ENCODE measurements at regions not wholly inside any gene's neighbourhood (a gene's known extent, or its start where the extent isn't known, plus 50 kb on each side); places are given as distances from the start of the nearest gene placed in this dataset.

DNA sequence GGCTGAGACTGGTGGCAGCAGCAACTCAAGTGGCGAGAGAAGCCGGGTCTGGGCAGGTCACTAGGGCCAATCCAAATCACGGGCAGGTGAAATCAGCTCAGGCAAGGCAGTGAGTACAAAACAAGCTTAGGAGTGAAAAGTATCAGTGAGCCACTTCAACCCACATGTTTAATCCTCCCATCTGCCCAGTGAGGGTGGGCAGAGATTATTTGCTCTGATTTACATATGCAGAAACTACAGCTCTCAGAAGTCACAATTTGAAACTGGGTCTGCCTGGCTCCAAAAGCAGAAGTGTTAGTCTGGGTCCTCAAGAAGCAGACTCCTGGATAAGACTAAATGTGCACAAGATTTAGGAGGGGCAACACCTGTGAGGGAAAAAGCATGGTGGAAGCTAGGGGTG lies 173.7 kb upstream of the LRFN2 start:
- no peak for DNase-seq (ENCODE audit: low spot score)
- Histone ChIP-seq H3K79me2 (ENCODE audit: insufficient read depth, low read length) (no peaks in the 10 kb centered on the region), H2AFZ (ENCODE audit: low read length) (no peak overlapping the region), H3K27ac (ENCODE audit: extremely low read length, insufficient read depth, low read length) (no peak overlapping the region), H3K36me3 (replicated peaks in 1 of 2; ENCODE audit: control insufficient read depth in 1 of 2, insufficient read depth in 2 of 2, low read length in 2 of 2) (no peaks in the 10 kb centered on the region), H3K9ac (ENCODE audit: insufficient read depth, low read depth, low read length) (no peak overlapping the region), H4K20me1 (ENCODE audit: insufficient read depth, low read length) (no peaks in the 10 kb centered on the region), H3K9me3 (ENCODE audit: low read length) (no peaks in the 10 kb centered on the region), H3K4me1 (ENCODE audit: insufficient read depth, low read length) (no peaks in the 10 kb centered on the region), H3K4me3 (replicated peaks in 1 of 3; ENCODE audit: insufficient read depth in 1 of 3, low read depth in 2 of 3, low read length in 3 of 3) (no peak overlapping the region), H3K4me2 (ENCODE audit: low read depth, low read length) (no peak overlapping the region), H3K27me3 (ENCODE audit: control insufficient read depth in 1 of 2, insufficient read depth in 2 of 2, low read length in 2 of 2) (peaks cover 4 to 27% of the 10 kb centered on the region in 2 experiments; a peak in 3 of 5 replicates)
- in situ Hi-C loops (cut with HindIII; ENCODE audit: extremely low pct_ligation_motif_present, low pct_unique_long_range_greater_than_20kb), result no loop called here
- ATAC-seq, result no peak
- BruUV-seq (replicated peaks), result no TSS peak
- intact Hi-C loops (cut with micrococcal nuclease; ENCODE audit: unreplicated experiment), result no loop called here
- CTCF ChIA-PET (ENCODE audit: low intra/inter-chr PET ratio, low total read pairs), result no interaction called here
- 20% methylated on average over 3 of the region's 3 CpGs for WGBS (ENCODE audit: low lambda C conversion rate)
- no peak for FAIRE-seq
- POLR2A ChIA-PET, result no interaction called here
- TF ChIP-seq ARNTL (CRISPR knock-in tag; IDR thresholded peaks at IDR 0.05), result no peak
- no peak for TF ChIP-seq ZNF274 (CRISPR knock-in tag; IDR thresholded peaks at IDR 0.05)
- TF ChIP-seq, protein P1, sequence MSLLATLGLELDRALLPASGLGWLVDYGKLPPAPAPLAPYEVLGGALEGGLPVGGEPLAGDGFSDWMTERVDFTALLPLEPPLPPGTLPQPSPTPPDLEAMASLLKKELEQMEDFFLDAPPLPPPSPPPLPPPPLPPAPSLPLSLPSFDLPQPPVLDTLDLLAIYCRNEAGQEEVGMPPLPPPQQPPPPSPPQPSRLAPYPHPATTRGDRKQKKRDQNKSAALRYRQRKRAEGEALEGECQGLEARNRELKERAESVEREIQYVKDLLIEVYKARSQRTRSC (CRISPR knock-in tag; IDR thresholded peaks at IDR 0.05; ENCODE audit: low read depth), result no peak

DNA sequence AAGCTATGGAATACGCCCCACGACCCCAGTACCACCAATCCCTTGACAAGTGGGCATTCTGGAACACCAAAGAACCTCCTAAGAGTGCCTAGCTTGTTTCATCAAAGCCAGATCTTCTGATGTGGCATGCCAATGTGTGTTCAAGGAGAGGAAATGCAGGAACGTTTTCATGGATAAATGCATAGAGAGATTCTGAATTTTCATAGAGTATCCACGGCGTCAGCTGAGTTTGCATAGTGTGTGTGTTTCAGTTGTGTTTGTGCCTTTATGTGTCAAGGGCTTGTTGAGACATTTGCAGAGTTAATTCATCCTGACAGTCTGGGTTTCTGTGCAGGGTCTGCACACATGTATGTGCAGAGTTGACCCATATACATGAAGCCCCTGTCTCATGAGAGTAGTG lies 172.7 kb upstream of the LRFN2 start:
- H2AFZ ChIP-seq (ENCODE audit: low read length), result no peak overlapping the region
- no peaks in the 10 kb centered on the region for H3K4me1 ChIP-seq (ENCODE audit: insufficient read depth, low read length)
- H3K79me2 ChIP-seq (ENCODE audit: insufficient read depth, low read length), result no peaks in the 10 kb centered on the region
- FAIRE-seq (no peak), ATAC-seq (no peak), DNase-seq (ENCODE audit: low spot score) (no peak)
- BruUV-seq (replicated peaks), result no TSS peak
- no peaks in the 10 kb centered on the region for H3K36me3 ChIP-seq (replicated peaks in 1 of 2; ENCODE audit: control insufficient read depth in 1 of 2, insufficient read depth in 2 of 2, low read length in 2 of 2)
- 5% methylated on average over 5 of the region's 5 CpGs for WGBS (ENCODE audit: low lambda C conversion rate)
- peaks cover 5 to 38% of the 10 kb centered on the region in 2 experiments; a peak in 4 of 5 replicates for H3K27me3 ChIP-seq (ENCODE audit: control insufficient read depth in 1 of 2, insufficient read depth in 2 of 2, low read length in 2 of 2)
- no peak overlapping the region for H3K9ac ChIP-seq (ENCODE audit: insufficient read depth, low read depth, low read length)
- H3K27ac ChIP-seq (ENCODE audit: extremely low read length, insufficient read depth, low read length), result no peak overlapping the region
- no peaks in the 10 kb centered on the region for H3K9me3 ChIP-seq (ENCODE audit: low read length)
- no peaks in the 10 kb centered on the region for H4K20me1 ChIP-seq (ENCODE audit: insufficient read depth, low read length)
- intact Hi-C loops (cut with micrococcal nuclease; ENCODE audit: unreplicated experiment), result no loop called here
- in situ Hi-C loops (cut with HindIII; ENCODE audit: extremely low pct_ligation_motif_present, low pct_unique_long_range_greater_than_20kb), result no loop called here
- ChIA-PET CTCF (ENCODE audit: low intra/inter-chr PET ratio, low total read pairs) (no interaction called here), POLR2A (no interaction called here)
- H3K4me2 ChIP-seq (ENCODE audit: low read depth, low read length), result no peak overlapping the region
- H3K4me3 ChIP-seq (replicated peaks in 1 of 3; ENCODE audit: insufficient read depth in 1 of 3, low read depth in 2 of 3, low read length in 3 of 3), result no peak overlapping the region
- TF ChIP-seq FOXO1 (CRISPR knock-in tag; IDR thresholded peaks at IDR 0.05) (no peak), NR2F1 (CRISPR knock-in tag; IDR thresholded peaks at IDR 0.05) (no peak), XBP1 (CRISPR knock-in tag; IDR thresholded peaks at IDR 0.05) (no peak), PHF5A (CRISPR knock-in tag; IDR thresholded peaks at IDR 0.05; ENCODE audit: low read depth, unreplicated experiment) (no peak), PAX8 (CRISPR knock-in tag; IDR thresholded peaks at IDR 0.05; ENCODE audit: borderline replicate concordance) (no peak), CC2D1A (CRISPR knock-in tag; IDR thresholded peaks at IDR 0.05) (no peak), ZFYVE20 (CRISPR knock-in tag; IDR thresholded peaks at IDR 0.05; ENCODE audit: borderline replicate concordance, low read depth) (no peak), KMT2A (CRISPR knock-in tag; IDR thresholded peaks at IDR 0.05) (no peak), HDAC2 (CRISPR knock-in tag; IDR thresholded peaks at IDR 0.05) (no peak), U2AF2 (IDR thresholded peaks at IDR 0.05; ENCODE audit: low read depth, low read length) (no peak), MEIS1 (CRISPR knock-in tag; IDR thresholded peaks at IDR 0.05; ENCODE audit: borderline replicate concordance) (no peak)
- TF ChIP-seq, protein P2, sequence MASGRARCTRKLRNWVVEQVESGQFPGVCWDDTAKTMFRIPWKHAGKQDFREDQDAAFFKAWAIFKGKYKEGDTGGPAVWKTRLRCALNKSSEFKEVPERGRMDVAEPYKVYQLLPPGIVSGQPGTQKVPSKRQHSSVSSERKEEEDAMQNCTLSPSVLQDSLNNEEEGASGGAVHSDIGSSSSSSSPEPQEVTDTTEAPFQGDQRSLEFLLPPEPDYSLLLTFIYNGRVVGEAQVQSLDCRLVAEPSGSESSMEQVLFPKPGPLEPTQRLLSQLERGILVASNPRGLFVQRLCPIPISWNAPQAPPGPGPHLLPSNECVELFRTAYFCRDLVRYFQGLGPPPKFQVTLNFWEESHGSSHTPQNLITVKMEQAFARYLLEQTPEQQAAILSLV (CRISPR knock-in tag; IDR thresholded peaks at IDR 0.05; ENCODE audit: borderline replicate concordance), result no peak
- TF ChIP-seq, protein P3, sequence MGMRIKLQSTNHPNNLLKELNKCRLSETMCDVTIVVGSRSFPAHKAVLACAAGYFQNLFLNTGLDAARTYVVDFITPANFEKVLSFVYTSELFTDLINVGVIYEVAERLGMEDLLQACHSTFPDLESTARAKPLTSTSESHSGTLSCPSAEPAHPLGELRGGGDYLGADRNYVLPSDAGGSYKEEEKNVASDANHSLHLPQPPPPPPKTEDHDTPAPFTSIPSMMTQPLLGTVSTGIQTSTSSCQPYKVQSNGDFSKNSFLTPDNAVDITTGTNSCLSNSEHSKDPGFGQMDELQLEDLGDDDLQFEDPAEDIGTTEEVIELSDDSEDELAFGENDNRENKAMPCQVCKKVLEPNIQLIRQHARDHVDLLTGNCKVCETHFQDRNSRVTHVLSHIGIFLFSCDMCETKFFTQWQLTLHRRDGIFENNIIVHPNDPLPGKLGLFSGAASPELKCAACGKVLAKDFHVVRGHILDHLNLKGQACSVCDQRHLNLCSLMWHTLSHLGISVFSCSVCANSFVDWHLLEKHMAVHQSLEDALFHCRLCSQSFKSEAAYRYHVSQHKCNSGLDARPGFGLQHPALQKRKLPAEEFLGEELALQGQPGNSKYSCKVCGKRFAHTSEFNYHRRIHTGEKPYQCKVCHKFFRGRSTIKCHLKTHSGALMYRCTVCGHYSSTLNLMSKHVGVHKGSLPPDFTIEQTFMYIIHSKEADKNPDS (CRISPR knock-in tag; IDR thresholded peaks at IDR 0.05), result no peak
- TF ChIP-seq, protein P4, sequence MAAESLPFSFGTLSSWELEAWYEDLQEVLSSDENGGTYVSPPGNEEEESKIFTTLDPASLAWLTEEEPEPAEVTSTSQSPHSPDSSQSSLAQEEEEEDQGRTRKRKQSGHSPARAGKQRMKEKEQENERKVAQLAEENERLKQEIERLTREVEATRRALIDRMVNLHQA (CRISPR knock-in tag; IDR thresholded peaks at IDR 0.05), result no peak
